ENCODE measurements at regions not wholly inside any gene's neighbourhood (a gene's known extent, or its start where the extent isn't known, plus 50 kb on each side); places are given as distances from the start of the nearest gene placed in this dataset.

DNA sequence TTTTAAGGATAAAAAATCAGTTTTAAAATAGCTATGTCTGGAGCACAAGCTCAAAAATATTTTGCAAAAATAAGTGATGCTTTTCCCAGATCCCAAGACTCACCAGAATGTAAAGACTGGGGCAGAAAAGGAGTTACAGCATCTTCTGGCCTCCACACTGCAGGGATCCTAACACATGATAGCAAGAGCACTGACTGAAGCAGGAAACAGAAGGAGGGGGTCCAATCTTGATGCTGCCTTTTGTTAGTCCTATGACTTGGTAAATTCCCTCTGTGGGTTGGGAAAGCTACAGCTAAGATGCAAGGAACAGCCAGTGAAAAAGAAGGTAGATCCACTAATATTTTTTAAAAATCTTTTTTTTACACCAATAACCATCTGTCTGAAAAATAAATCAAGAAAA lies 54.2 kb upstream of the TNR start:
- no peaks in the 10 kb centered on the region for H4K20me1 ChIP-seq (ENCODE audit: low read depth, low read length)
- H3K4me3 ChIP-seq (ENCODE audit: insufficient read depth, low read length, poor library complexity, severe bottlenecking) = no peak overlapping the region
- H2AFZ ChIP-seq (ENCODE audit: low read depth, low read length, severe bottlenecking) = no peak overlapping the region
- no peak overlapping the region for H3K9ac ChIP-seq (ENCODE audit: low read length)
- no peak overlapping the region for H3K27ac ChIP-seq (ENCODE audit: low read depth, low read length)
- no peaks in the 10 kb centered on the region for H3K9me2 ChIP-seq (replicated peaks; ENCODE audit: insufficient read depth, low read length)
- no peaks in the 10 kb centered on the region for H3K36me3 ChIP-seq (ENCODE audit: low read length)
- no peaks in the 10 kb centered on the region for H3F3A ChIP-seq (ENCODE audit: insufficient read depth)
- no peak for TF ChIP-seq EZH2phosphoT487 (conservative IDR thresholded peaks at IDR 0.05; ENCODE audit: low read length)
- TF ChIP-seq, protein P1, sequence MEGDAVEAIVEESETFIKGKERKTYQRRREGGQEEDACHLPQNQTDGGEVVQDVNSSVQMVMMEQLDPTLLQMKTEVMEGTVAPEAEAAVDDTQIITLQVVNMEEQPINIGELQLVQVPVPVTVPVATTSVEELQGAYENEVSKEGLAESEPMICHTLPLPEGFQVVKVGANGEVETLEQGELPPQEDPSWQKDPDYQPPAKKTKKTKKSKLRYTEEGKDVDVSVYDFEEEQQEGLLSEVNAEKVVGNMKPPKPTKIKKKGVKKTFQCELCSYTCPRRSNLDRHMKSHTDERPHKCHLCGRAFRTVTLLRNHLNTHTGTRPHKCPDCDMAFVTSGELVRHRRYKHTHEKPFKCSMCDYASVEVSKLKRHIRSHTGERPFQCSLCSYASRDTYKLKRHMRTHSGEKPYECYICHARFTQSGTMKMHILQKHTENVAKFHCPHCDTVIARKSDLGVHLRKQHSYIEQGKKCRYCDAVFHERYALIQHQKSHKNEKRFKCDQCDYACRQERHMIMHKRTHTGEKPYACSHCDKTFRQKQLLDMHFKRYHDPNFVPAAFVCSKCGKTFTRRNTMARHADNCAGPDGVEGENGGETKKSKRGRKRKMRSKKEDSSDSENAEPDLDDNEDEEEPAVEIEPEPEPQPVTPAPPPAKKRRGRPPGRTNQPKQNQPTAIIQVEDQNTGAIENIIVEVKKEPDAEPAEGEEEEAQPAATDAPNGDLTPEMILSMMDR (IDR thresholded peaks at IDR 0.05; ENCODE audit: insufficient read depth, low read length, poor library complexity, severe bottlenecking) = no peak
- H3K9me3 ChIP-seq (ENCODE audit: insufficient read depth, low read length) = no peaks in the 10 kb centered on the region
- H3K79me2 ChIP-seq (ENCODE audit: insufficient read depth, low read length) = no peaks in the 10 kb centered on the region
- H3K27me3 ChIP-seq (ENCODE audit: low read length) = no peaks in the 10 kb centered on the region
- H3K4me2 ChIP-seq (ENCODE audit: low read depth, low read length, poor library complexity, severe bottlenecking) = no peak overlapping the region

DNA sequence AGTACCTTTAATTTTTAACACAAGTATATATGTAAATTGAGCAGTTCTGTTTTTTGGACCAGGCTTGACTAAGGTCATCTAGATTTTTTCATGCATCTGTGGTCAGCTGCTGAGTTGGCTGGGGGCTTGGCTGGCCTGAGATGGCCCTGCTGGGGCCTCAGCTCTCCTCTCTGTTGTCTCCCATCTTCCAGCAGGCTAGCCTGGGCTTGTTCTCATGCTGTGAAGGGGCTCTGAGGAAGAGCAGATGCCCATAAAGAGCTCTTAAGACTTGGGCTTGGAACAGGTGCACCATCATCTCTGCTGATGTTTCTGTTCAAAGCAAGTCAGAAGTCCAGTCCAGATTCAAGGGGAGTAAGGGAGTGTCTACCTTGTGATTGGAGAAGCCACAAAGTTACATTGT lies 51.2 kb upstream of the TNR start:
- no peak overlapping the region for H3K4me3 ChIP-seq (ENCODE audit: insufficient read depth, low read length, poor library complexity, severe bottlenecking)
- no peaks in the 10 kb centered on the region for H3K9me2 ChIP-seq (replicated peaks; ENCODE audit: insufficient read depth, low read length)
- no peaks in the 10 kb centered on the region for H3K27me3 ChIP-seq (ENCODE audit: low read length)
- H2AFZ ChIP-seq (ENCODE audit: low read depth, low read length, severe bottlenecking) = no peak overlapping the region
- H3K9ac ChIP-seq (ENCODE audit: low read length) = no peak overlapping the region
- H3K4me2 ChIP-seq (ENCODE audit: low read depth, low read length, poor library complexity, severe bottlenecking) = no peak overlapping the region
- no peaks in the 10 kb centered on the region for H3K9me3 ChIP-seq (ENCODE audit: insufficient read depth, low read length)
- no peak overlapping the region for H3K27ac ChIP-seq (ENCODE audit: low read depth, low read length)
- H3F3A ChIP-seq (ENCODE audit: insufficient read depth) = no peaks in the 10 kb centered on the region
- H3K79me2 ChIP-seq (ENCODE audit: insufficient read depth, low read length) = no peaks in the 10 kb centered on the region
- no peaks in the 10 kb centered on the region for H4K20me1 ChIP-seq (ENCODE audit: low read depth, low read length)
- no peaks in the 10 kb centered on the region for H3K36me3 ChIP-seq (ENCODE audit: low read length)
- TF ChIP-seq EZH2phosphoT487 (conservative IDR thresholded peaks at IDR 0.05; ENCODE audit: low read length) = no peak
- TF ChIP-seq, protein P1 (IDR thresholded peaks at IDR 0.05; ENCODE audit: insufficient read depth, low read length, poor library complexity, severe bottlenecking) = no peak

DNA sequence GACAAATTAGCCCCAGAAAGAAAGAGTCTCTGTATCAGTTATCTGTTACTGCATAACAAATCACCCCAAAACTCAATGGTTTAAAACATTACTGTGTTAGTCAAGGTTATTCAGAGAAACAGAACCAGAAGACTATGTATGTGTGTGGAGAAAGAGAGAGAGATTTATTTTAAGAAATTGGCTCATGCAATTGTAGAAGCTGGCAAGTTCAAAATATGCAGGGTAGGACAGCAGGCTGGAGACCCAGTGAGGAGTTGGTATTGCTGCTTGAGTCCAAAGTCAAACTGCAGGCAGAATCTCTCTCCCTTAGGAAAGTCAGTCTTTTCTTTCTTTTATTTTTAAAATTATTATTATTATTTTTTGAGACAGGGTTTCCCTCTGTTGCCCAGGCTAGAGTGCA lies 50.2 kb upstream of the TNR start:
- Histone ChIP-seq H3K4me3 (ENCODE audit: insufficient read depth, low read length, poor library complexity, severe bottlenecking) (no peak overlapping the region), H3K9ac (ENCODE audit: low read length) (no peak overlapping the region), H2AFZ (ENCODE audit: low read depth, low read length, severe bottlenecking) (no peak overlapping the region), H3K36me3 (ENCODE audit: low read length) (no peaks in the 10 kb centered on the region), H3K9me3 (ENCODE audit: insufficient read depth, low read length) (no peaks in the 10 kb centered on the region), H3K4me2 (ENCODE audit: low read depth, low read length, poor library complexity, severe bottlenecking) (no peak overlapping the region), H3K9me2 (replicated peaks; ENCODE audit: insufficient read depth, low read length) (no peaks in the 10 kb centered on the region), H3F3A (ENCODE audit: insufficient read depth) (no peaks in the 10 kb centered on the region), H3K79me2 (ENCODE audit: insufficient read depth, low read length) (no peaks in the 10 kb centered on the region), H3K27me3 (ENCODE audit: low read length) (no peaks in the 10 kb centered on the region), H3K27ac (ENCODE audit: low read depth, low read length) (no peak overlapping the region), H4K20me1 (ENCODE audit: low read depth, low read length) (no peaks in the 10 kb centered on the region)
- TF ChIP-seq EZH2phosphoT487 (conservative IDR thresholded peaks at IDR 0.05; ENCODE audit: low read length) = no peak
- TF ChIP-seq, protein P1 (IDR thresholded peaks at IDR 0.05; ENCODE audit: insufficient read depth, low read length, poor library complexity, severe bottlenecking) = no peak

All from SU-DHL-6 (cell line).